ENCODE measurements at regions not wholly inside any gene's neighbourhood (a gene's known extent, or its start where the extent isn't known, plus 50 kb on each side); places are given as distances from the start of the nearest gene placed in this dataset.

GRCh38 chr2:220673151-220673874, 898.8 kb downstream of the EPHA4 start:
- TF ChIP-seq BHLHE40 (IDR thresholded peaks at IDR 0.05; ENCODE audit: borderline replicate concordance) (no peak), SP1 (IDR thresholded peaks at IDR 0.05) (no peak), TARDBP (IDR thresholded peaks at IDR 0.05) (no peak), ZNF384 (IDR thresholded peaks at IDR 0.05) (no peak), FOXM1 (IDR thresholded peaks at IDR 0.05; ENCODE audit: borderline replicate concordance) (no peak), SUZ12 (IDR thresholded peaks at IDR 0.05) (no peak), FOXK2 (IDR thresholded peaks at IDR 0.05) (no peak), ELF4 (IDR thresholded peaks at IDR 0.05) (no peak), CTBP1 (IDR thresholded peaks at IDR 0.05; ENCODE audit: borderline replicate concordance) (no peak)

Data from HEK293T (cell line).